GM21737 (cell line): ENCODE measurements at regions not wholly inside any gene's neighbourhood (a gene's known extent, or its start where the extent isn't known, plus 50 kb on each side); places are given as distances from the start of the nearest gene placed in this dataset.

Experiments used
- ATAC-seq: cut with Tn5 transposase; IDR thresholded peaks from one replicate; pipeline ENCODE4 v1.9.1; 2021; ENCODE audit warnings: mild to moderate bottlenecking, moderate library complexity; ENCODE audit not compliant: unreplicated experiment

DNA sequence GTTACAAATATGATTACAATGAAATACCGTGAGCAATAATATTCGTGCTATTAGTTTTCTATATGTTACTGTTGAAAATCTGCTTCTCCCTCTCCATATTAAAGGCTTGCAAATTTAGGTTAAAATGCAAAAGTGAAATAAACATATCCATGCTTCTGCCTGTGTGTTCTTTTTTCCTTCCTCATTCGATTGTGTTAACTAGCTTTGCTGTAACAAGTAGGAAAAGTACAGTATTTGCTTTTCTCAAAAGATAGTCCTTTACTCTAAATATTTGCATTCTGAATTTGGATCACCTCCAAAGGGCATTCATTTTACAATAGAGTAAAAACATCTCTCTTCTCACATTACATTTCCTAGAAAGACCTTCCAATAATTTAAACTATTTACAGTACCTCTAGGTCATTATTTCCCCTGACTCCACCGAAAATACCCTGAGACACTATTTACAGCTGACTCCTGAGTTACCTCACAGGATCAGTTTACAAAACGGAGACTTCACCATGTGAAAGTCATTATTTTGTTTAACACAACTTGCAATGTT is 835.0 kb upstream of the FANCL start:
- ATAC-seq: no peak

DNA sequence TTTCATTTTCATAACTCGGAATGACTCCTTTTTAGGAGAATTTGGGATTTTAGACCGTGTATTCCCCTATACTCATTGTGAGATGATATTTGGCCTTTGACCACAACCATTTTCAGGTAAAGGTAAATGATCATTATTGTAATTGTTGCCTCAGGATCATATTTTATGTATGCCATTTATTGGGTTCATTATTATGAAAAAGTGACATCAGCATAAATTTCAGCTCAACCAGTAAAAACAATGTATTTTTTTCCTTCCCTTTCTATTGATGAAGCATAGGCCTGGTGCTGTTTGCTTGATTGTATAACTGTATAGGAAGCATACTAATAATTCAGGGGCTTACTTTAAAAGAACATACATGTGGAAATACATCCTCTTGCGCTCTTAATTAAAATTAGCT is 832.9 kb upstream of the FANCL start:
- no peak for ATAC-seq

DNA sequence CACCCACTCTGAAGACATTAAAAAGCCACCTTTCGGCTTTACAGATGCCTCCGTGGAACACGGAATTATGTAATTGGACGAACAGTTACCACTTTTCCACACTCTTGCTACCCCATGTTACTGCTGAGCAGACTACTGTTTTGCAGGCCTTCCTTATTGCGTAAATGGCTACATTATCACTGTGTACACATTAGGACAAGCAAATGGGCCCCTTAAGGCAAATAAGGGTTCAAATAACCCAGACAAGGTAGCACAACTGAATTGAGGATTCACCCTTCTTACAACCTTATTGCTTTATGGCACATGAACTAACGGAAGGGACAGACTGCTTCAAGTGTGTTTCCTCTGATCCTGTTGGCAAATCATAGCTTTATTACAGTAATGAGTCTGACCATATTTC is 832.2 kb upstream of the FANCL start:
- no peak for ATAC-seq

DNA sequence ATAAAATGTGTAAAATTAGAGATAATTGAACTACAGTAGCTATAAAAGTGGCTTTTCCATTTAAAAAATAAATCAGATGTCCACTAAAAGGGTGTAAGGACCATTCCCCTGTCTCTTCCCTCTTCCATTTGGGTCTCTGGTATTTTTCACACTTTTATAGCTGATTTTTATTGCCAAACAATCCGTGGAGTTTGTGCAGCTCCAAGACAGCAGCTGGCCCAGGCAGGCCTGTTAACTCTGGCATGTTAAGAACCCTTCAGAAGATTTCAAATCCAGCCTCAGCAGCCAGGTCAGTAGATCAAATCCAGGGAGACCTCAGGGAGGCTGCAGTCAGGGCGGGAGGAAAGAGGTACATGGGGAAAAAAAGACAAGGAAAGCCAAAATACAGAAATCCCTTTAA is 827.1 kb upstream of the FANCL start:
- no peak for ATAC-seq

DNA sequence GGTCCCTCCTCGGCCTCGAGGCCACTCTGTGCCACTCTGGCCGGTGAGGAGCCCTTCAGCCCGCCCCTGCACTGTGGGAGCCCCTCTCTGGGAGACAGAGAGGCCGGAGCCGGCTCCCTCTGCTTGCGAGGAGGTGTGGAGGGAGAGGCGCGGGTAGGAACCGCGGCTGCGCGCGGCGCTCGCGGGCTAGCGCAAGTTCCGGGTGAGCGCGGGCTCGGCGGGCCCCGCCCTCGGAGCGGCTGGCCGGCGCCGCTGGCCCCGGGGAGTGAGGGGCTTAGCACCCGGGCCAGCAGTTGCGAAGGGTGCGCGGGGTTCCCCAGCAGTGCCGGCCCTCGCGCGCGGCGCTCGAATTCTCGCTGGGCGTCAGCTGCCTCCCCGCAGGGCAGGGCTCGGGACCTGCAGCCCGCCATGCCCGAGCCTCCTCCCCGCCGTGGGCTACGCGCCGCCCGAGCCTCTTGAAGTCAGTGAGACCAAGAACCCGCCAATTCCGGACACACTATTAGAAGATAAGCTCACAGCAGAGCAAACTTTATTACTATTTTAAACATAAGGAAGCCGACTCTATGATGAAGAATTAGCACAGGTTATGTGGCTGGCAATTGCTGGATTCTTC is 825.8 kb upstream of the FANCL start:
- no peak for ATAC-seq

DNA sequence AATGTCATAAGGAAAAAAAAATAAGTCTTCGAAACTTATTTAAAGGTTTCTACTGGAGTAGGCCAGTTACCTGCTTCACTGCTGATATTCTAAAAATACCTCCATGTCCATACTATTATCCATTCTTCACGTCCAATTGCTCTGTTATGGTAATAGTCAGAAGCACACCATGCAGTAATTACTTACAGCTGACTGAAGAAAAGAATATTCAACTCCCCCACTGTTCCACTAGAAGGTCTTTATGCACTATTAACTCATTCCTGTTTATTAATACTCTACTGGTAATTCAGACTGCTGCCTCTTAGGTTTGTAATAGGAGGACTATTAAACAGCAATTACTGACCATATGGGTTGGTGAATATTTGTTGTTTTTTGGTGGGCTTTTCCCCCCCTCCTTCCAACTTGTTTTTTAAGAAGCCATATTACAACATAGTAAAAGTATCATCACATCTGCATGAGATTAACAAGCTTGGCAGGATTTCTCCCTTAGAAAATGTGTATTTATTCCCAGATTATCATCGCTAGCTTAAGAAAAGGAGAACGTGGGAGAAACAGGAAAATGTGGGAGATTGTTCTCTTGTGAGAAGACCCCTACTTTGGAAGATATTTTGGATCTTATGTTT is 806.4 kb upstream of the FANCL start:
- no peak for ATAC-seq

DNA sequence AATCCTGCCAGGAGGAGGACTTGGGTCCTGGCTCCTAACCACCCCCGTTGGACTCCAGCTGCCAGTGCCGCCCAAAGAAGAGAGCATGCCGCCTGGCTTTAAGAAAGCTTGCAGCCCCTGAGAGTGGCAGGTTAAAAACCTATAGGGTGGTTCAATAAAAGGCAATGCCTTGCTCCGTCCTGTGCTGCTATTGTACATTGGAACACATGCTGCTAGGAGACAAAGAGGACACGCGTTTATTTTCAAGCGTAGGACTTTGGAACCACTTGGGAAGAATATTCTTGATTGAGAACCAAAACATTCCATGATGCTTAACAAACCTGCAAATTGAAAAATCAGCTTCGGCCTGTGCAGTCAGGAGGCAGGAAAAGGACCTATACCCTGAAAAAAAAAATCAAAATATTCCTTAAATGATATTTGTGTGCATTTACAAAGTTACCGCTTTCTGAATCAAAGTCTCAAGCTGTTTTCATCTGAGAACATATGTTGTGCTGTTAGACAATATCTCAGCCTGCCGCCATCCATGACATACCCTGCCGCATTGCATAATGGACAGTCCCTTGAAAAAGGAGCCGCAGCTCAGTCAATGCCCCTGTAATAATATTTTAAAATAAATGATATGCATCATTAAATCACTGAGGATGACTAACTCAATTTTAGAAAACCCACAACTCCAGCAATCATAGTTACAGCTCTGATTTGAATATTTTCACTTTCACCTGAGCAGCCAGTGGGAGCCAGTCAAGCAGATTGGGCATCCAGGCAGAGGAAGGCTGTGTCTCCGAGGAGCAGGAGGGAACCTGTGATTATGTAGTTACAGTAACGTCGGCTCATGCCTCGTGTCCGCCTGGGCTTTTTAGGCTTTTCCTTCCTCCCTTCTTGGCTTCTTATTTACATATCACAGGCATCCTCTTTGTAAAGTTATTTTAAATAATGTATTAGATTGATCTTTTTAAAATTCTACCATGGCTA is 805.6 kb upstream of the FANCL start:
- ATAC-seq: no peak

DNA sequence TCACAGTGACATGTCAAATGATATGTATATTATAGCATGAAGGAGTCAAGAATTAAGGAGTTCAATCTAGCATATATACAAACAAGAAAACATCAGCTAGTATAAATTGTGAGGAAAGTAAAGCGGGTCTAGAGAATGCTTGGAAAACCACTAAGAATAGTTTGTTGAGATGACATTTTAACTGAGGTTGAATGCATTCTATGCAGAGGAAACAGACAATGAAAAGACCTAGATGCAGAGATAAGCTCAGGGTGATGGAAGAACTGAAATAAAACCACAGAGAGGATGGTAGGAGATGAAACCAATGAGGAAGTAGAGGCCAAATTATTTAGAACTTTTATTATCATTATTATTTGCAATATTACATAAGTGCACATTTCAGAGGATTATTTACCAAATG is 803.6 kb upstream of the FANCL start:
- ATAC-seq: no peak

DNA sequence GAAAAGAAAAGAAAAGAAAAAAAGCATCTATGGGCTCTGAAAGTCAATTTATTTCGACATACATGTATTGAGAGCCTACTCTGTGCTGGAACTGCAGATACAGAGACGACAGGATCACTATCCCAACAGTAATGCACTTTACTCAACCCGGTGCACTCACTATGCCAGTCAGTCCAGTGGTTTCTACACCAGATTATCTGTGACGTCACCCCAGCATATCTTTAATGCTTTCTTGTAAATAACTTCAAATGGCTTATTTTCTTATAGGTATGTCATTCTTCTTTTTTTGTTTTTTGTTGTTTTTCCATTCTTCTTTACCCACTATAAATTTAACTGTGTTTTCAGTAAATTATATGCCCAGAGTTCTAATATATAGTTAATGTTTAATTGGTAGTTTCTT is 800.0 kb upstream of the FANCL start:
- ATAC-seq: no peak

DNA sequence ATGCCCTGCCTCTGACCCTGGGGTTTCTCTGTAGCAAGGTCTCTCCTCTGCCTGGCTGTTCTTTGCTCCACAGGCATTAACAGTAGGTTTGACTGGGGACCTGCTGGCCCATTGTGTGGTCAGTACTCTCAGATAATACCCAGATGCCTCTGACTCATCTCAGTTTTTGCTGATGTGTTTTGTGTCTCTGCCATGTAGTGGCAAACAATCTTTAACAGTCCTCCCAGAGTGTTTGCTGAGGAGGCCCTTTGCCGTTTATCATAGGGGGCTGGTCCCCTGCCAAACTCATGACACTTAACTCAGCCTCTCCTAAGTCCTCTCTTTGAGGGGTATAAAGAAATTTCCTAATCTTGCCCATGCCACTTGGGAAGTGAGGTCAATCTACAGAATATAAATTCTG is 793.7 kb upstream of the FANCL start:
- no peak for ATAC-seq

DNA sequence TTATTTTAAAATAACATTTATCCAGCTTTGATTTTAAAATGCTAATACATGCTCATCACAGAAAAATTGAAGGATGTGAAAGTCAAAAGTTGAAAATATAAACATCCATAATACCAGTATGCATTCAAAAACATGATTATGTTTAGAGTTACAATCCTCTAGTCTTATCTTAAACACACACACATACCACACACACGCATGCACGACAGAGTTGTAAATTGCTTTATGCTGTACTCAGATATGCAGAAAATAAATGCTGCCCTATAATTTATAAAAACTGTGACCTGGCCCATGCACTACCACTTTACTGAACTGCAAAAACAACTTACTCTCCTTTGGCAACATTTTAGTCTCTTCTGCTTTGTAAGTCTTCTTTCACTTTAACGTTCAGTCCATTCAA is 793.0 kb upstream of the FANCL start:
- ATAC-seq: no peak

DNA sequence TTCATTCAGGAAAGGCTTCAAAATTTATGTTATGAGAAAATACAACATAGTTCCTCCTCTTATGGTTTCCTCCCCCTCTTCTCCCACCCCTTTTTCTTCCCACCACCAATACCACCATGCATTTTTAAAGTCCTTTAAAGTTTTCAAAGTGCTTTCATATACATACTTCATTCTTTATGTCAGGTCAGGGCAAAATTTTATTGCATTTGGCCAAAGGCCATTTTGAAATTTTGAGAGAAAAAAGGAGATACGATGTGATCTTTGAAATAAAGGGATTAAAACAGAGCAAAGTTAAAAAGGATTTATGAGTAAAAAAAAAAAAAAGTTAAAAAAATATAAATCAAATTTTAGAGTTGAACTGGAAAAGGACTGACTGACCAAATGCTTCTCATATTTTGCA is 792.5 kb upstream of the FANCL start:
- ATAC-seq: no peak

DNA sequence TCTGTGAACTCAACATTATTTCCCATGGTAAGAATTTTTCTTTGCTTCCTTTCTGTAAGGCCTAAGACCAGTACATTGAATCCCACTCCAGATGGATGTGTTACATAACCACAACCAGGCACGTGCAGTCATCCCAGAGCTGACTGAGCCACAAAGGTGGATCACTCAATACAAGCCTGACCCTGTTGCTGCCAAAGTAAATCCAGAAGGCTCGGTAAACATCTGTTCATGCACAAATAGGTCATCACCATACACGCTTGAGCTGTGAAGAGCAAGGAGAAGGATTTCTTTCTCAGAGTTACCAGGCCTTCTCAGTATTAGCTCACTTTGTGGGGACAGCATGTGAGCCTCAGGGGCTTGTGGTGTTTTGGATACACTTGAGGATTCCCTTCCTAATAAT is 791.4 kb upstream of the FANCL start:
- ATAC-seq: no peak

DNA sequence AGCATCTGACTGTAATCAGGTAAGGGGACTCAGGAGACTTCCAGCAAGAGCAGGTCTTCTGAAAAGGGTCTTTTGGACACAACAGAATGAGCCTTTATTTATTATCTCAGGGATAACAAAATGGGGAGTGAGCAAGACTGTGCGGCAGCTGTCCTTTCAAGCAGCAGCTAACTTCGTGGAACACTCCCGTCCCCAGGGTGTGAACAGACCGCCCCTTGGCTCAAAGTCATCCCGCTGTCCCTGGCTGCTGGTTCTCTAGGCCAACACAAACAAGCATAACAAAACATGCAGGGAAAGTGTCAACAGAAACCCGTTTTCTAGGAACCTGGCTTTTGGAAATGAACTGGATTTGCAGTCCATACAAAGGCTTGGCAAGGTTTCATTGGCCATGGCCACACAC is 787.9 kb upstream of the FANCL start:
- no peak for ATAC-seq

DNA sequence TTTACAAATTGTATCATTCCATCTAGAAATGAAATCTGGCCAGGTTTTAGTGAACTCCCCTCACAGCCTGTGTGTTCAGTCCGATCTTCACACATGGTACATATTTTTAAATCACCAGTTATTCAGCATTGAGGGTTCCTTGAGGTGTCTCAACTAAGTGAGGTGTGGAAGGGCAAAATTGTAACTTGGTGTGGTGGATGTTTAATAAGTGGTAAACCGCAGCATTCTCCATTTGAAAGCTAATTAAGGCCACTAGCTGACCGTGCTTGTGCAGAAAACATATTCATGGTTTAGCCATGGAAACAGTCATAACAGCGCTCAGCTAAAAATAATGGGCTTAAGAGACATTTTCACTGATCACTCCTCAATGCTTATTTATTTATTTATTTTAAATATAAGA is 786.2 kb upstream of the FANCL start:
- ATAC-seq: no peak

DNA sequence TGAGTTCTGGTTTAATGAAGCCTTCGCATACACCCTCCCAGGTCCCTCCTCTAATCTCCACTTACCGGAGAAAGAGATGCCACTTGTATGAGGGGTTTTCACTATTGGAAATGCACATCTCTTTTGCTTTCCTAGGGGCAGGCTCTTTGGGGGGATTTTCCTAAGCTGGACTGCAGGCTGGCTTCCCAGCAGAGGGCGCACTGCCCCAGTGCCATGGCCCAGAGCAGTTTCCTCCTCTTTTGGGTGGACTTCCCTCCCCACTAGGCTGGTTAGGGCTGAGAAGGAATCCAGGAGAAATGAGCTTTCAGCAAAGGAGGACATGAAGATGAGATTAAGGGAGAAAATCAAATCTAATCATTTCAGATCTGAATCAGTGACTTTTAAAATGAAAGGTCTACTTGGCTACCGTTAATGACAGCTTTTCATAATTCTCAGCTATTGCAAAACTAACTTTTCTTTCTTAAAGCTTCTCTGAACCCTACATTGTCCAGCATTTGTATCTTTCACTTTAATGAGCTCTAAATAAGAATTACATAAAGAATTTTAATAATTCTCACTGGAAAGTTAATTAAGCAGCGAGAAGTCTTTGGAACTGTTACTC is 784.1 kb upstream of the FANCL start:
- ATAC-seq: no peak

DNA sequence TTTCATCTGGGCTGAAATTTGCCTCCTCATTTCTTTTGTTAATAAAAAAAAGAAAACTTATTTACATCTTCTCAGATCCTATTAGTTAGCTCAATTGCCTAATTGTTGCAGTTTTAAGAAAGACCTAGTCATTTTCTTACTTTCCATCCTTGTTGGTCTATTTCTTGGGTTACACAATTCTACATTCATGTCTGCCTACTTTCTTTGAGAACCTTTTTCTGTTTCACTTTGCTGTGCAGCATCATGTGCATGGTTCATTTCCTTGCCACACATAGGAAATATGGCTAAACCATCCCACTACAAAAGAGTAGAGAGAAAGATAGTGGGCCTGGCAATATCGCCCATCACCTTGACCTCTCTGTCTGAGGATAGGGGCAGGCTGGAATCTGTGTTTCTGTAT is 780.7 kb upstream of the FANCL start:
- no peak for ATAC-seq

DNA sequence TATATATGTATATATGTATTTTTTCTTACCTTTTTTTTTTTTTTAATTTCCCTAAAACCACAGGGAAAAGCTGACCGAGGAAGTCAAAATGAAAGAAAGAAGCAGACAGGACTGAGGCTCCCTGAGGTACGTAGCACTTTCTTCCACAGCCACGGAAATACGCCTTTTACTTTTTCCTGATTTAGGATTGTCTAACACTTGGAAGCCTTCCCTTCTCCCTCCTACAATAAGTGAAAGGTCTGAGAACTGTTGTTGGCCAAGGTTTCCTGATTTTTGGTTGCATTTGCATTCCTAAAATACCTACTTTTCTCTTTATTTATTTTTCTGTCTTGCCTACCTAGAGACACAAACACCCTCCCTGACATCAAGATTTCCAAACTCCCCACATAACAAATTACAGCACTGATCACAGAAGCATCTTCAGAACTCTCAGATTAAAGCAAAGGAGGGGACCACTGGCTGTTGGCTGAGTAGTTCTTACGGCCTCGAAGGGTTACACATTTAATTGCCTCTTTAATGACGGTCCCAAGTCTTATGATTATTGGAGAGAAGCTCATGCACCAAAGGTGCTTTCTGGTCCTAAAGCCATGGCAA is 778.5 kb upstream of the FANCL start:
- ATAC-seq: no peak

DNA sequence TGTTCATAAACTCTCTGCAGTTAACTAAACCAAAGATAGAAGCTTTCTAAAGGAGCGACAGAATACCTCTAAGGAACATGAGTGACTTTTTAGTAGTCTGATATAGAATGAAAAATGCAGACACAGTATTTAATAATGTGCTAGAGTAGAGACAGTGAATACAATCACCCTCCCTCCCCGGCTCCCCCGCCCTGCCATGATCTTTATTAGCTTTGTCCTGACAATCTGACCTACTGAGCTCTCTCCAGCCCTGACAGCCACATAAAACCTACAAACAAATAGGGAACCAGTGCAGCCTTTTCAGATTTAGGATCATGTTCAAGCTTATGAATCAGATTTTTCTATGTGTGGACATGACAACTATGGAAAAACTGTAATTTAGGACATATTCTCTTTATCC is 777.6 kb upstream of the FANCL start:
- ATAC-seq: no peak

DNA sequence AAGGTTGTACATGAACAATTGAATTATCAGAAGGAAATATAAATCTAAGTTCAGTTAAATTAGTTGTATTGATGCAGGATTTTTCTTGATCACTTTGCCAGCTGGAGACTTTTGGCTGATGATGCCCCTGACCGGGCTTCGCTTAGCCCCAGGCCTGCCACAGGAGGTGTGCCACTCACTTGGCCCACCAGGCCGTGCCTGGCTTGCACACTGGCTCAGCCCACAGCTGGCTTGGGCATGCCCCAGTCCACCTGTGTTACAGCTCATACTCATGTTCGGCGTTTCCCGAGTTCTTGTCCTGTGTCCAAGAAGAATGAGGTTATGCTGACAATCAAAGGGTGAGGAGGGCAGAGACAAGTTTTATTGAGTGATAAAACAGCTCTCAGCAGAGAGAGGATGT is 773.9 kb upstream of the FANCL start:
- no peak for ATAC-seq

DNA sequence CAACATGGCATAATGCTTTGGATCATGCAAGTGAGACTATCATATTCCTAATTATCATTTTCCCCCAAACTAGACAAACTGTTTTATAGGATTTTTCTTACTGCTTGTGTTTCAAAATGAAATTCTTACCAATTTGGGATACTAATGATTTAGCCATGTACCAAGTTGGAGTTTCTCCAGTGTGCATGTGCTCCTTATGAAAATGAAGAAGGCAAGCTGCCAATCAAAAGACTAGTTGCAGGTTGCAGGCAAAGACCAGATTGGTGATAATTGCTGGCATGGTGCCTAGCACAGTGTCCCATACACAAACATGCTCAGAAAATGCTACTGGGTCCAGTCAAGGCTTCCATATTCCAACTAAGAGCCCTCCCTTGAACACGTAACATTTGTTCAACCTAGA is 771.8 kb upstream of the FANCL start:
- no peak for ATAC-seq
